ENCODE measurements at regions not wholly inside any gene's neighbourhood (a gene's known extent, or its start where the extent isn't known, plus 50 kb on each side); places are given as distances from the start of the nearest gene placed in this dataset.

DNA sequence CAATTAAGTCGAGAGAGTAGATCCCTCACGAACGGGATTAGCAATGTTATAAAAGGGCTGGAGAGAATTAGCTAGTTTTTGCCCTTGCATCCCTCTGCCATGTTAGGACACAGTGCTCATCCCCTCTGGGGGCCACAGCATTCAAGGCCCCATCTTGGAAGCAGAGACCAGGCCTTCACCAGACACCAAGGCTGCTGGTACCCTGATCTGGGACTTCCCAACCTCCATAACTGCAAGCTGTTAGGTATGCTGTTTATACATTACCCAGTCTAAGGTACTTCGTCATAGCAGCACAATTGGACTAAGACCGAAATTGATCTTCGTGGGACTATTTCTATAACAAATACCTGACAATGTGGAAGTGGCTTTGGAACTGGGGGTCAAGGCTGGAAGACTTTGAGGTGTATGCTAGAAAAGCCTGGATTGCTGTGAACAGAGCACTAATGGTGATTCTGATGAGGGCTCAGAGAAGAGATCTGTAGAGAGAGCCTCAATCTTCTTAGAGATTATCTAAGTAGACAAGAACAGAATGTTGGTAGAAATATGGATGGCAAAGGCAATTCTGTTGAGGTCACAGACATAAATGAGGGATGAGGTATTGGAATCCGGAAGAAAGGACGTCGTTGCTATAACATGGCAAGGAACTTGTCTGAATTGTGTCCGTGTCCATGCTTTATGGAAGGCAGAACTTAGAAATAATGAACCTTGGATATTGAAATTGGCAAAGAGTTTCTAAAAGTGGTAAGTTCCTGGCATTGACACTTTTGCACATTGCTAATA is 83.8 kb upstream of the KIF26B start:
- TF ChIP-seq, protein P1, sequence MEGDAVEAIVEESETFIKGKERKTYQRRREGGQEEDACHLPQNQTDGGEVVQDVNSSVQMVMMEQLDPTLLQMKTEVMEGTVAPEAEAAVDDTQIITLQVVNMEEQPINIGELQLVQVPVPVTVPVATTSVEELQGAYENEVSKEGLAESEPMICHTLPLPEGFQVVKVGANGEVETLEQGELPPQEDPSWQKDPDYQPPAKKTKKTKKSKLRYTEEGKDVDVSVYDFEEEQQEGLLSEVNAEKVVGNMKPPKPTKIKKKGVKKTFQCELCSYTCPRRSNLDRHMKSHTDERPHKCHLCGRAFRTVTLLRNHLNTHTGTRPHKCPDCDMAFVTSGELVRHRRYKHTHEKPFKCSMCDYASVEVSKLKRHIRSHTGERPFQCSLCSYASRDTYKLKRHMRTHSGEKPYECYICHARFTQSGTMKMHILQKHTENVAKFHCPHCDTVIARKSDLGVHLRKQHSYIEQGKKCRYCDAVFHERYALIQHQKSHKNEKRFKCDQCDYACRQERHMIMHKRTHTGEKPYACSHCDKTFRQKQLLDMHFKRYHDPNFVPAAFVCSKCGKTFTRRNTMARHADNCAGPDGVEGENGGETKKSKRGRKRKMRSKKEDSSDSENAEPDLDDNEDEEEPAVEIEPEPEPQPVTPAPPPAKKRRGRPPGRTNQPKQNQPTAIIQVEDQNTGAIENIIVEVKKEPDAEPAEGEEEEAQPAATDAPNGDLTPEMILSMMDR (conservative IDR thresholded peaks at IDR 0.05; ENCODE audit: low read depth in 2 of 2) = no peak
- TF ChIP-seq POLR2AphosphoS5 (IDR thresholded peaks at IDR 0.05; ENCODE audit: low read depth) (no peak), EZH2 (IDR thresholded peaks at IDR 0.05; ENCODE audit: low read depth, unreplicated experiment) (no peak), EZH2phosphoT487 (IDR thresholded peaks at IDR 0.05; ENCODE audit: unreplicated experiment) (no peak), ZNF331 (CRISPR knock-in tag; IDR thresholded peaks at IDR 0.05; ENCODE audit: low read depth) (no peak), JUNB (IDR thresholded peaks at IDR 0.05; ENCODE audit: unreplicated experiment) (no peak), CREB1 (CRISPR knock-in tag; IDR thresholded peaks at IDR 0.05; ENCODE audit: low read depth) (no peak), STAT1 (IDR thresholded peaks at IDR 0.05; ENCODE audit: unreplicated experiment) (no peak), NANOG (IDR thresholded peaks at IDR 0.05; ENCODE audit: borderline replicate concordance) (no peak), ZNF114 (CRISPR knock-in tag; IDR thresholded peaks at IDR 0.05) (no peak)
- TF ChIP-seq, protein P2, sequence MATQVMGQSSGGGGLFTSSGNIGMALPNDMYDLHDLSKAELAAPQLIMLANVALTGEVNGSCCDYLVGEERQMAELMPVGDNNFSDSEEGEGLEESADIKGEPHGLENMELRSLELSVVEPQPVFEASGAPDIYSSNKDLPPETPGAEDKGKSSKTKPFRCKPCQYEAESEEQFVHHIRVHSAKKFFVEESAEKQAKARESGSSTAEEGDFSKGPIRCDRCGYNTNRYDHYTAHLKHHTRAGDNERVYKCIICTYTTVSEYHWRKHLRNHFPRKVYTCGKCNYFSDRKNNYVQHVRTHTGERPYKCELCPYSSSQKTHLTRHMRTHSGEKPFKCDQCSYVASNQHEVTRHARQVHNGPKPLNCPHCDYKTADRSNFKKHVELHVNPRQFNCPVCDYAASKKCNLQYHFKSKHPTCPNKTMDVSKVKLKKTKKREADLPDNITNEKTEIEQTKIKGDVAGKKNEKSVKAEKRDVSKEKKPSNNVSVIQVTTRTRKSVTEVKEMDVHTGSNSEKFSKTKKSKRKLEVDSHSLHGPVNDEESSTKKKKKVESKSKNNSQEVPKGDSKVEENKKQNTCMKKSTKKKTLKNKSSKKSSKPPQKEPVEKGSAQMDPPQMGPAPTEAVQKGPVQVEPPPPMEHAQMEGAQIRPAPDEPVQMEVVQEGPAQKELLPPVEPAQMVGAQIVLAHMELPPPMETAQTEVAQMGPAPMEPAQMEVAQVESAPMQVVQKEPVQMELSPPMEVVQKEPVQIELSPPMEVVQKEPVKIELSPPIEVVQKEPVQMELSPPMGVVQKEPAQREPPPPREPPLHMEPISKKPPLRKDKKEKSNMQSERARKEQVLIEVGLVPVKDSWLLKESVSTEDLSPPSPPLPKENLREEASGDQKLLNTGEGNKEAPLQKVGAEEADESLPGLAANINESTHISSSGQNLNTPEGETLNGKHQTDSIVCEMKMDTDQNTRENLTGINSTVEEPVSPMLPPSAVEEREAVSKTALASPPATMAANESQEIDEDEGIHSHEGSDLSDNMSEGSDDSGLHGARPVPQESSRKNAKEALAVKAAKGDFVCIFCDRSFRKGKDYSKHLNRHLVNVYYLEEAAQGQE (IDR thresholded peaks at IDR 0.05; ENCODE audit: unreplicated experiment) = no peak
- TF ChIP-seq, protein P3, sequence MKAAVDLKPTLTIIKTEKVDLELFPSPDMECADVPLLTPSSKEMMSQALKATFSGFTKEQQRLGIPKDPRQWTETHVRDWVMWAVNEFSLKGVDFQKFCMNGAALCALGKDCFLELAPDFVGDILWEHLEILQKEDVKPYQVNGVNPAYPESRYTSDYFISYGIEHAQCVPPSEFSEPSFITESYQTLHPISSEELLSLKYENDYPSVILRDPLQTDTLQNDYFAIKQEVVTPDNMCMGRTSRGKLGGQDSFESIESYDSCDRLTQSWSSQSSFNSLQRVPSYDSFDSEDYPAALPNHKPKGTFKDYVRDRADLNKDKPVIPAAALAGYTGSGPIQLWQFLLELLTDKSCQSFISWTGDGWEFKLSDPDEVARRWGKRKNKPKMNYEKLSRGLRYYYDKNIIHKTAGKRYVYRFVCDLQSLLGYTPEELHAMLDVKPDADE (IDR thresholded peaks at IDR 0.05) = no peak
- TF ChIP-seq, protein P4, sequence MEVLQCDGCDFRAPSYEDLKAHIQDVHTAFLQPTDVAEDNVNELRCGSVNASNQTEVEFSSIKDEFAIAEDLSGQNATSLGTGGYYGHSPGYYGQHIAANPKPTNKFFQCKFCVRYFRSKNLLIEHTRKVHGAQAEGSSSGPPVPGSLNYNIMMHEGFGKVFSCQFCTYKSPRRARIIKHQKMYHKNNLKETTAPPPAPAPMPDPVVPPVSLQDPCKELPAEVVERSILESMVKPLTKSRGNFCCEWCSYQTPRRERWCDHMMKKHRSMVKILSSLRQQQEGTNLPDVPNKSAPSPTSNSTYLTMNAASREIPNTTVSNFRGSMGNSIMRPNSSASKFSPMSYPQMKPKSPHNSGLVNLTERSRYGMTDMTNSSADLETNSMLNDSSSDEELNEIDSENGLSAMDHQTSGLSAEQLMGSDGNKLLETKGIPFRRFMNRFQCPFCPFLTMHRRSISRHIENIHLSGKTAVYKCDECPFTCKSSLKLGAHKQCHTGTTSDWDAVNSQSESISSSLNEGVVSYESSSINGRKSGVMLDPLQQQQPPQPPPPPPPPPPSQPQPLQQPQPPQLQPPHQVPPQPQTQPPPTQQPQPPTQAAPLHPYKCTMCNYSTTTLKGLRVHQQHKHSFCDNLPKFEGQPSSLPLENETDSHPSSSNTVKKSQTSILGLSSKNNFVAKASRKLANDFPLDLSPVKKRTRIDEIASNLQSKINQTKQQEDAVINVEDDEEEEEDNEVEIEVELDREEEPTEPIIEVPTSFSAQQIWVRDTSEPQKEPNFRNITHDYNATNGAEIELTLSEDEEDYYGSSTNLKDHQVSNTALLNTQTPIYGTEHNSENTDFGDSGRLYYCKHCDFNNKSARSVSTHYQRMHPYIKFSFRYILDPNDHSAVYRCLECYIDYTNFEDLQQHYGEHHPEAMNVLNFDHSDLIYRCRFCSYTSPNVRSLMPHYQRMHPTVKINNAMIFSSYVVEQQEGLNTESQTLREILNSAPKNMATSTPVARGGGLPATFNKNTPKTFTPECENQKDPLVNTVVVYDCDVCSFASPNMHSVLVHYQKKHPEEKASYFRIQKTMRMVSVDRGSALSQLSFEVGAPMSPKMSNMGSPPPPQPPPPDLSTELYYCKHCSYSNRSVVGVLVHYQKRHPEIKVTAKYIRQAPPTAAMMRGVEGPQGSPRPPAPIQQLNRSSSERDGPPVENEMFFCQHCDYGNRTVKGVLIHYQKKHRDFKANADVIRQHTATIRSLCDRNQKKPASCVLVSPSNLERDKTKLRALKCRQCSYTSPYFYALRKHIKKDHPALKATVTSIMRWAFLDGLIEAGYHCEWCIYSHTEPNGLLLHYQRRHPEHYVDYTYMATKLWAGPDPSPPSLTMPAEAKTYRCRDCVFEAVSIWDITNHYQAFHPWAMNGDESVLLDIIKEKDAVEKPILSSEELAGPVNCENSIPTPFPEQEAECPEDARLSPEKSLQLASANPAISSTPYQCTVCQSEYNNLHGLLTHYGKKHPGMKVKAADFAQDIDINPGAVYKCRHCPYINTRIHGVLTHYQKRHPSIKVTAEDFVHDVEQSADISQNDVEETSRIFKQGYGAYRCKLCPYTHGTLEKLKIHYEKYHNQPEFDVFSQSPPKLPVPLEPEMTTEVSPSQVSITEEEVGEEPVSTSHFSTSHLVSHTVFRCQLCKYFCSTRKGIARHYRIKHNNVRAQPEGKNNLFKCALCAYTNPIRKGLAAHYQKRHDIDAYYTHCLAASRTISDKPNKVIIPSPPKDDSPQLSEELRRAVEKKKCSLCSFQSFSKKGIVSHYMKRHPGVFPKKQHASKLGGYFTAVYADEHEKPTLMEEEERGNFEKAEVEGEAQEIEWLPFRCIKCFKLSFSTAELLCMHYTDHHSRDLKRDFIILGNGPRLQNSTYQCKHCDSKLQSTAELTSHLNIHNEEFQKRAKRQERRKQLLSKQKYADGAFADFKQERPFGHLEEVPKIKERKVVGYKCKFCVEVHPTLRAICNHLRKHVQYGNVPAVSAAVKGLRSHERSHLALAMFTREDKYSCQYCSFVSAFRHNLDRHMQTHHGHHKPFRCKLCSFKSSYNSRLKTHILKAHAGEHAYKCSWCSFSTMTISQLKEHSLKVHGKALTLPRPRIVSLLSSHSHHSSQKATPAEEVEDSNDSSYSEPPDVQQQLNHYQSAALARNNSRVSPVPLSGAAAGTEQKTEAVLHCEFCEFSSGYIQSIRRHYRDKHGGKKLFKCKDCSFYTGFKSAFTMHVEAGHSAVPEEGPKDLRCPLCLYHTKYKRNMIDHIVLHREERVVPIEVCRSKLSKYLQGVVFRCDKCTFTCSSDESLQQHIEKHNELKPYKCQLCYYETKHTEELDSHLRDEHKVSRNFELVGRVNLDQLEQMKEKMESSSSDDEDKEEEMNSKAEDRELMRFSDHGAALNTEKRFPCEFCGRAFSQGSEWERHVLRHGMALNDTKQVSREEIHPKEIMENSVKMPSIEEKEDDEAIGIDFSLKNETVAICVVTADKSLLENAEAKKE (CRISPR knock-in tag; IDR thresholded peaks at IDR 0.05) = no peak
